ENCODE measurements at regions not wholly inside any gene's neighbourhood (a gene's known extent, or its start where the extent isn't known, plus 50 kb on each side); places are given as distances from the start of the nearest gene placed in this dataset.

GRCh38 chr10:4255751-4256150 lies 470.7 kb upstream of the KLF6 start (continued):
- TF ChIP-seq, protein P1, sequence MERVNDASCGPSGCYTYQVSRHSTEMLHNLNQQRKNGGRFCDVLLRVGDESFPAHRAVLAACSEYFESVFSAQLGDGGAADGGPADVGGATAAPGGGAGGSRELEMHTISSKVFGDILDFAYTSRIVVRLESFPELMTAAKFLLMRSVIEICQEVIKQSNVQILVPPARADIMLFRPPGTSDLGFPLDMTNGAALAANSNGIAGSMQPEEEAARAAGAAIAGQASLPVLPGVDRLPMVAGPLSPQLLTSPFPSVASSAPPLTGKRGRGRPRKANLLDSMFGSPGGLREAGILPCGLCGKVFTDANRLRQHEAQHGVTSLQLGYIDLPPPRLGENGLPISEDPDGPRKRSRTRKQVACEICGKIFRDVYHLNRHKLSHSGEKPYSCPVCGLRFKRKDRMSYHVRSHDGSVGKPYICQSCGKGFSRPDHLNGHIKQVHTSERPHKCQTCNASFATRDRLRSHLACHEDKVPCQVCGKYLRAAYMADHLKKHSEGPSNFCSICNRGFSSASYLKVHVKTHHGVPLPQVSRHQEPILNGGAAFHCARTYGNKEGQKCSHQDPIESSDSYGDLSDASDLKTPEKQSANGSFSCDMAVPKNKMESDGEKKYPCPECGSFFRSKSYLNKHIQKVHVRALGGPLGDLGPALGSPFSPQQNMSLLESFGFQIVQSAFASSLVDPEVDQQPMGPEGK (CRISPR knock-in tag; IDR thresholded peaks at IDR 0.05; ENCODE audit: borderline replicate concordance), result no peak
- TF ChIP-seq ZNF174 (CRISPR knock-in tag; IDR thresholded peaks at IDR 0.05), result no peak
- TF ChIP-seq ATF6 (CRISPR knock-in tag; IDR thresholded peaks at IDR 0.05), result no peak
- TF ChIP-seq GABPB1 (CRISPR knock-in tag; IDR thresholded peaks at IDR 0.05), result no peak
- TF ChIP-seq JUND (IDR thresholded peaks at IDR 0.05; ENCODE audit: borderline replicate concordance, low read depth, low read length), result no peak
- TF ChIP-seq JUND (tag; IDR thresholded peaks at IDR 0.05; ENCODE audit: borderline replicate concordance, low read depth, low read length), result no peak
- TF ChIP-seq EP400 (IDR thresholded peaks at IDR 0.05), result no peak
- no peak for TF ChIP-seq ZNF780A (CRISPR knock-in tag; IDR thresholded peaks at IDR 0.05)

All from K562 (cell line).